Tibial artery (tissue), 4 donors: ENCODE measurements at regions not wholly inside any gene's neighbourhood (a gene's known extent, or its start where the extent isn't known, plus 50 kb on each side); places are given as distances from the start of the nearest gene placed in this dataset.

ENCODE experiments used
- DNase-seq, 2 donors: peaks; one replicate each; pipeline ENCODE4 v3.0.0-alpha.2; 2019
- H3K27ac ChIP-seq, 2 donors: fragments of 200-600 bp; sonication (generic) in 1 of 2; 1 replicate in 1 of 2; 2 replicates in 1 of 2; pipeline ENCODE4 v1.5.1; 2018 to 2019; ENCODE audit warnings: mild to moderate bottlenecking in 1 of 2
- H3K27me3 ChIP-seq, 2 donors: fragments of 200-600 bp; sonication (generic) in 1 of 2; one replicate each; pipeline versions ENCODE4 v1.5.1 to v1.6.0; 2016 to 2019
- H3K36me3 ChIP-seq, 3 donors: fragments of 200-600 bp; sonication (generic) in 2 of 3; one replicate each; pipeline ENCODE4 v1.5.1; 2016 to 2019; ENCODE audit warnings: mild to moderate bottlenecking in 2 of 3
- H3K4me1 ChIP-seq, 4 donors: fragments of 200-600 bp; sonication (generic) in 2 of 4; 1 replicate in 3 of 4; 2 replicates in 1 of 4; pipeline ENCODE4 v1.5.1; 2016 to 2019
- H3K4me3 ChIP-seq, 2 donors: fragments of 200-600 bp; sonication (generic) in 1 of 2; 1 replicate in 1 of 2; 2 replicates in 1 of 2; pipeline ENCODE4 v1.5.1; 2018 to 2019; ENCODE audit warnings: mild to moderate bottlenecking in 2 of 2
- H3K9me3 ChIP-seq, 3 donors: fragments of 200-600 bp; sonication (generic) in 1 of 3; one replicate each; pipeline ENCODE4 v1.5.1; 2016 to 2019
- intact Hi-C: fragments of 100-400 bp; cut with DNase I; formaldehyde crosslinking; loops from one replicate; pipeline ENCODE4 v1.15.0; 2023; ENCODE audit warnings: low total_unique reads
- TF ChIP-seq, protein P1 (sequence below), 2 experiments: fragments of 200-600 bp in 1 of 2; fragments of 450-650 bp in 1 of 2; IDR thresholded peaks; one replicate each; pipeline ENCODE4 v1.5.1; 2017 to 2019; ENCODE audit warnings: antibody characterized with exemption in 2 of 2, mild to moderate bottlenecking in 1 of 2, moderate library complexity in 1 of 2

DNA sequence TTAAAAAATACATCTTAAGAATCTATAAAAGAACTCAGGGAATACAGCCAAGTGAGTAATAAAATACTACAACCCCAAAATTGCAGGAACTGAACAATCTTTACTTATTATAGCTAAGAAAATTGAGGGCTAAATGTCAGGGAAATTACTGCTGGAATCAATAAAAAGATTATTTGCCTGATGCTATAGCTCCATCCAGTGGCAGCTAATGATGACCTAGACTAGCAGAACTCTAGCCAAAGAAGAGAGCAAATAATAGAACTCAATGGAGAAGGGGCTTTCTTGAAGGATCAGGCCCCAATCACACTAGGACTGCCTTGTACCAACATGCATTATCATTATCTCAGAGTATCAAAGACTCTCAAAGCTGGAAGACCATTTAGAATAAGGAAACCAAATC lies 85.0 kb upstream of the FAM241A start:
- H3K4me3 ChIP-seq: no peak overlapping the region

DNA sequence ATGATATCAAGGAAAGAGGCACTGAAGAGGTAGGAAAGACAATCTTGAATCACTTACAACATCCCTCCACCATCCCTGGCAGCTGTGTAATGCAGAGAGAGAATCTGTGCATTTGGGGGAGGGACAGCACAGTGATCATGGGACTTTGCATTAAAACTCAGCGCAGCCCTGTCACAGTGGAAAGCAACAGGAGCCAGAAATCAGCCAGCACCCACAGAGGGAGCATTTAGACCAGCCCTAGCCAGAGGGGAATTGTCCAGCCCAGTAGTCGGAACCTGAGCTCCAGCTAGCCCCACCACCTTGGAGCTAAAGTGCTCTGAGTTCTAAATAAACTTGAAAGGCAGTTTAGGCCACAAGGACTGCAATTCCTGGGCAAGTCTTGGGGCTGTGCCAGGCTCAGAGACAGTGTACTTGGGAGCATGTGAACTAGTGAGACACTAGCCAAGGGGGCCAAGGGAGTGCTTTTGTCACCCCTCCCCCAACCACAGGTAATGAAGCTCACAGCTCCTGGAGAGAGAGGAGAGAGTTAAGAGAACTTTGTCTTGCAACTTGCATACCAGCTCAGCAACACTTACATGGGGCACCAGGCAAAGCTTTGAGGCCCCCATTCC lies 83.9 kb upstream of the FAM241A start:
- Histone ChIP-seq H3K27me3 (no peaks in the 10 kb centered on the region), H3K27ac (no peak overlapping the region), H3K9me3 (no peaks in the 10 kb centered on the region), H3K36me3 (no peaks in the 10 kb centered on the region), H3K4me1 (no peaks in the 10 kb centered on the region), H3K4me3 (no peak overlapping the region)
- TF ChIP-seq, protein P1, sequence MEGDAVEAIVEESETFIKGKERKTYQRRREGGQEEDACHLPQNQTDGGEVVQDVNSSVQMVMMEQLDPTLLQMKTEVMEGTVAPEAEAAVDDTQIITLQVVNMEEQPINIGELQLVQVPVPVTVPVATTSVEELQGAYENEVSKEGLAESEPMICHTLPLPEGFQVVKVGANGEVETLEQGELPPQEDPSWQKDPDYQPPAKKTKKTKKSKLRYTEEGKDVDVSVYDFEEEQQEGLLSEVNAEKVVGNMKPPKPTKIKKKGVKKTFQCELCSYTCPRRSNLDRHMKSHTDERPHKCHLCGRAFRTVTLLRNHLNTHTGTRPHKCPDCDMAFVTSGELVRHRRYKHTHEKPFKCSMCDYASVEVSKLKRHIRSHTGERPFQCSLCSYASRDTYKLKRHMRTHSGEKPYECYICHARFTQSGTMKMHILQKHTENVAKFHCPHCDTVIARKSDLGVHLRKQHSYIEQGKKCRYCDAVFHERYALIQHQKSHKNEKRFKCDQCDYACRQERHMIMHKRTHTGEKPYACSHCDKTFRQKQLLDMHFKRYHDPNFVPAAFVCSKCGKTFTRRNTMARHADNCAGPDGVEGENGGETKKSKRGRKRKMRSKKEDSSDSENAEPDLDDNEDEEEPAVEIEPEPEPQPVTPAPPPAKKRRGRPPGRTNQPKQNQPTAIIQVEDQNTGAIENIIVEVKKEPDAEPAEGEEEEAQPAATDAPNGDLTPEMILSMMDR (IDR thresholded peaks at IDR 0.05): no peak
- DNase-seq: no peak
- intact Hi-C loops: no loop called here

More for the DNA sequence above, 85.0 kb upstream of the FAM241A start:
- Histone ChIP-seq H3K4me1 (no peaks in the 10 kb centered on the region), H3K27me3 (no peaks in the 10 kb centered on the region), H3K27ac (no peak overlapping the region), H3K36me3 (no peaks in the 10 kb centered on the region), H3K9me3 (no peaks in the 10 kb centered on the region)
- DNase-seq: no peak
- TF ChIP-seq, protein P1 (IDR thresholded peaks at IDR 0.05): no peak
- intact Hi-C loops: no loop called here

DNA sequence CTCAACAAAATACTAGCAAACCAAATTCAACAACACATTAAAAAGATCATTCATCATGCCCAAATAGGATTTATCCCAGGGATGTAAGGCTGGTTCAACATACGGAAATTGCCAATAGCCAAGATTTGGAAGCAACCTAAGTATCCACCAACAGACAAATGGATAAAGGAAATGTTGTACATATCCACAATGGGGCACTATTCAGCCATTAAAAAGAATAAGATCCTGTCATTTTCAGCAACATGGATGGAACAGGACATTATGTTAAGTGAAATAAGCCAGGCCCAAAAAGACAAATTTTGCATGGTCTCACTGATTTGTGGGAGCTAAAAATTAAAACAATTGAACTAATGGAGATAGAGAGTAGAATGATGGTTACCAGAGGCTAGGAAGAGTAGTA lies 82.0 kb upstream of the FAM241A start:
- intact Hi-C loops: no loop called here

DNA sequence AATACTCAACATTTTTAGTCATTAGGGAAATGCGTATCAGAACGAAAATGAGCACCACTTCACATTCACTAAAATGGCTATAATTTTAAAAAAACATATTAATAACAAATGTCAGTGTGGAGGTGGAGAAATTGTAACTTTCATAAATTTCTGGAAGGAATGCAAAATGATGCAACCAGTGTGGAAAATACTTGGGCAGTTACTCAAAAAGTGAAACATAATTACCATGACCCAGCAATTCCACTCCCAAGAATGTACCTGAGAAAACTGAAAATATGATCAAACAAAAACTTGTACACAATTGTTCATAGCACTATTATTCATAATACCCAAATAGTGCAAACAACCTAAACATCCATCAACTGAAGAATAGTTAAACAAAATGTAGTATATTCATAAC lies 76.1 kb upstream of the FAM241A start:
- H3K4me1 ChIP-seq: no peaks in the 10 kb centered on the region
- no peak for DNase-seq
- no peak overlapping the region for H3K27ac ChIP-seq
- intact Hi-C loops: no loop called here
- no peaks in the 10 kb centered on the region for H3K9me3 ChIP-seq
- H3K27me3 ChIP-seq: no peaks in the 10 kb centered on the region
- H3K4me3 ChIP-seq: no peak overlapping the region
- H3K36me3 ChIP-seq: no peaks in the 10 kb centered on the region
- TF ChIP-seq, protein P1 (IDR thresholded peaks at IDR 0.05): no peak

More for the DNA sequence above, 82.0 kb upstream of the FAM241A start:
- no peak overlapping the region for H3K27ac ChIP-seq
- H3K36me3 ChIP-seq: no peaks in the 10 kb centered on the region
- no peak for DNase-seq
- no peaks in the 10 kb centered on the region for H3K27me3 ChIP-seq
- TF ChIP-seq, protein P1 (IDR thresholded peaks at IDR 0.05): no peak
- H3K9me3 ChIP-seq: no peaks in the 10 kb centered on the region
- H3K4me3 ChIP-seq: no peak overlapping the region
- H3K4me1 ChIP-seq: no peaks in the 10 kb centered on the region

DNA sequence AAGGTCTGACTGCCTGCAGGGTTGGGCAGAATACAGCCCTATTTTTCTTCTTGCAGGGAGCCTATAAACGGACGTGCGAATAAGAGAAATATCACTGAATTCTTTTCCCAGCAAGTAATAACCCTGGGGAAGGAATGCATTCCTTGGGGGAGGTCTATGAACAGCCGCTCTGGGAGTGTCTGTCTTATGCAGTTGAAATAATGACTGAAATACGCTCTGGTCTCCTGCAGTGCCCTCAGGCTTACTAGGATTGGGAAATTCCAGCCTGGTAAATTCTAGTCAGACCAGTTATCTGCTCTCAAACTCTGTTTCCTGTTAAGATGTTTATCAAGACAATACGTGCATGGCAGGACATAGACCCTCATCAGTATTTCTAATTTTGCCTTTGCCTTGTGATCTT lies 72.1 kb upstream of the FAM241A start:
- Histone ChIP-seq H3K4me1 (no peaks in the 10 kb centered on the region), H3K9me3 (no peaks in the 10 kb centered on the region), H3K27me3 (no peaks in the 10 kb centered on the region), H3K4me3 (no peak overlapping the region), H3K27ac (no peak overlapping the region), H3K36me3 (no peaks in the 10 kb centered on the region)
- TF ChIP-seq, protein P1 (IDR thresholded peaks at IDR 0.05): no peak
- intact Hi-C loops: no loop called here
- no peak for DNase-seq
